A673 (cell line): ENCODE measurements at regions not wholly inside any gene's neighbourhood (a gene's known extent, or its start where the extent isn't known, plus 50 kb on each side); places are given as distances from the start of the nearest gene placed in this dataset.

Experiments used
- BruUV-seq: library from RNA; stranded (reverse); fragments of 400-500 nt; replicated peaks from 2 replicates; lab custom pipeline; 2021; lab: Mats Ljungman, UMichigan
- CTCF ChIA-PET: fragments of 300-600 bp; sonication (Branson Sonifier 250); formaldehyde crosslinking; loops from one replicate; lab custom pipeline; 2022; ENCODE audit warnings: antibody characterized with exemption; lab: Charles Lee
- POLR2A ChIA-PET: fragments of 300-600 bp; sonication (Branson Sonifier 250); formaldehyde crosslinking; loops from one replicate; lab custom pipeline; 2022; ENCODE audit warnings: antibody characterized with exemption; ENCODE audit not compliant: low non-redundant PET; lab: Charles Lee
- DNase-seq: peaks from one replicate; pipeline ENCODE4 v3.0.0-alpha.2; 2015; ENCODE audit warnings: low spot score
- H3K27ac ChIP-seq: fragments of 200-600 bp; sonication (generic); 2 replicates; pipeline ENCODE4 v1.5.1; 2016; ENCODE audit warnings: mixed run types, low read depth, mild to moderate bottlenecking, mixed read lengths, antibody characterized with exemption, low read length; ENCODE audit not compliant: poor library complexity, severe bottlenecking
- H3K27me3 ChIP-seq: fragments of 200-600 bp; sonication (generic); replicated peaks from 2 replicates; pipeline ENCODE4 v1.6.1; 2017; ENCODE audit warnings: mixed run types, low read depth, mild to moderate bottlenecking, mixed read lengths, antibody characterized with exemption, low read length; ENCODE audit not compliant: insufficient read depth, poor library complexity
- H3K36me3 ChIP-seq: fragments of 200-600 bp; sonication (generic); 2 replicates; pipeline ENCODE4 v1.6.1; 2016; ENCODE audit warnings: mixed run types, mild to moderate bottlenecking, mixed read lengths, antibody characterized with exemption, low read length; ENCODE audit not compliant: insufficient read depth, poor library complexity, severe bottlenecking
- H3K4me1 ChIP-seq: fragments of 200-600 bp; sonication (generic); 2 replicates; pipeline ENCODE4 v1.6.1; 2017; ENCODE audit warnings: mixed run types, mild to moderate bottlenecking, mixed read lengths, antibody characterized with exemption, low read length; ENCODE audit not compliant: insufficient read depth, poor library complexity, severe bottlenecking
- H3K4me3 ChIP-seq: fragments of 200-600 bp; sonication (generic); 2 replicates; pipeline ENCODE4 v1.5.1; 2016; ENCODE audit warnings: low read depth, mixed run types, mild to moderate bottlenecking, mixed read lengths, low read length; ENCODE audit not compliant: poor library complexity, severe bottlenecking
- H3K9me3 ChIP-seq: fragments of 200-600 bp; sonication (generic); 2 replicates; pipeline ENCODE4 v1.6.1; 2016; ENCODE audit warnings: mixed run types, low read depth, mild to moderate bottlenecking, mixed read lengths, antibody characterized with exemption, low read length; ENCODE audit not compliant: poor library complexity, severe bottlenecking
- EZH2 ChIP-seq: fragments of 200-600 bp; sonication (generic); IDR thresholded peaks from 2 replicates; pipeline ENCODE4 v1.6.1; 2017; ENCODE audit warnings: borderline replicate concordance, low read depth, mild to moderate bottlenecking, mixed read lengths, antibody characterized with exemption, low read length; ENCODE audit not compliant: poor library complexity, severe bottlenecking
- intact Hi-C: fragments of 100-400 bp; cut with micrococcal nuclease; formaldehyde crosslinking; loops from one replicate; pipeline ENCODE4 v1.10.0; 2022; ENCODE audit not compliant: unreplicated experiment
- TF ChIP-seq, protein P1 (sequence below): fragments of 300-800, 200-600 bp; sonication (generic); conservative IDR thresholded peaks from 2 replicates; pipeline ENCODE4 v1.5.1; 2017; ENCODE audit warnings: low read depth, mild to moderate bottlenecking, antibody characterized with exemption, low read length, moderate library complexity, mixed read lengths

DNA sequence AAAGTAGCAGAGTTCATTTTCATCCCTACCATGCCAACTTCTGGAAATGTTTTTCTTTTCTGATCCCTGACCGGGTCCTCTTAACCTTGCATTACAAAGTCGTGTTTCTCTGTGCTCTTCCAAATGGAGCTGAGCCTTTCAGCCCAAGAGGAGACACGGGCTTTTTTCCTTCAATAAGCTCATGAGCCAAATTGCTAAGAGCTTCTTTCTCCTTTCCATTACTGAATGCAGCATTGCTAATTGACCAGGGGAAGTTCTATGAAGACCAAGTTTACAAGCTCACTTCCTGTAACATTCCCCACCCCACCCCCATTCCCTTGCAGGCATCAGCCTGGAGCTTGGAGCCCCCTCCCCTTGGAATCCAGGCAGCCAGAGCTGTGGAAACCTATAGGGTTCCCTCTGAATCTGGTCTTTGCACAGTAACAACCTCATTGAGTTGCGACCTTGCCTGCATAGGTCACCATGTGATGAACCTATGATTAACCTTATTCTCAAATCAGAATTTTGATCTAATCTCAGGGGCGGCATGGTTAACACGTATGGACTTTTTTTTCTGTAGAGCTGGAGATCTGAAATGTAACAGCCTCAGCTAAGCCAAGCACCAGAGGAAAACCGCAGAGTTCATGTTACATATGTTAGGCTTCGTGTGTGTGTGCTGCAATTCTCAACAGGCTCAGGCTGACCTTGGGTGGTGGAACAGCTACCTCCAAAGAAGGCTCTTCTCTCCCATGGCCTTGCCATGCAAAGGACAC lies 395.7 kb upstream of the ZNF462 start:
- TF ChIP-seq EZH2 = no peak
- TF ChIP-seq, protein P1, sequence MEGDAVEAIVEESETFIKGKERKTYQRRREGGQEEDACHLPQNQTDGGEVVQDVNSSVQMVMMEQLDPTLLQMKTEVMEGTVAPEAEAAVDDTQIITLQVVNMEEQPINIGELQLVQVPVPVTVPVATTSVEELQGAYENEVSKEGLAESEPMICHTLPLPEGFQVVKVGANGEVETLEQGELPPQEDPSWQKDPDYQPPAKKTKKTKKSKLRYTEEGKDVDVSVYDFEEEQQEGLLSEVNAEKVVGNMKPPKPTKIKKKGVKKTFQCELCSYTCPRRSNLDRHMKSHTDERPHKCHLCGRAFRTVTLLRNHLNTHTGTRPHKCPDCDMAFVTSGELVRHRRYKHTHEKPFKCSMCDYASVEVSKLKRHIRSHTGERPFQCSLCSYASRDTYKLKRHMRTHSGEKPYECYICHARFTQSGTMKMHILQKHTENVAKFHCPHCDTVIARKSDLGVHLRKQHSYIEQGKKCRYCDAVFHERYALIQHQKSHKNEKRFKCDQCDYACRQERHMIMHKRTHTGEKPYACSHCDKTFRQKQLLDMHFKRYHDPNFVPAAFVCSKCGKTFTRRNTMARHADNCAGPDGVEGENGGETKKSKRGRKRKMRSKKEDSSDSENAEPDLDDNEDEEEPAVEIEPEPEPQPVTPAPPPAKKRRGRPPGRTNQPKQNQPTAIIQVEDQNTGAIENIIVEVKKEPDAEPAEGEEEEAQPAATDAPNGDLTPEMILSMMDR = no peak
- Histone ChIP-seq H3K27me3 (no peaks in the 10 kb centered on the region), H3K36me3 (no peaks in the 10 kb centered on the region), H3K27ac (no peak overlapping the region), H3K4me1 (no peaks in the 10 kb centered on the region), H3K9me3 (no peaks in the 10 kb centered on the region), H3K4me3 (no peak overlapping the region)
- CTCF ChIA-PET = no interaction called here
- intact Hi-C loops = no loop called here
- DNase-seq = no peak
- POLR2A ChIA-PET = no interaction called here
- BruUV-seq = no TSS peak

DNA sequence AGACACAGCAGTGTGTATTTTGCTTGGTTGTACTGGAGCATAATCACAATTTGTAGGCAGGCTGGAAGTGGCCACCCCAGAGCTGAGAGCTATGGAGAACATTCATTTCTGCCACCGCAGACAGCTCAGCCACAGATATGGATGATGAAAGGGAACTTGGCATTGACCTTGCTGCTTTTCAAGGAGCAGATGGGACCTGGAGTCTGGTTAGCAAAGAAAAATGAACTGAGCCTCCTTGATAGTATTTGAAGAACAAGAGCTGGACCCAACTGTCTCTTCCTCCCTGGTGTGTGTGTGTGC lies 395.2 kb upstream of the ZNF462 start:
- no TSS peak for BruUV-seq
- H3K36me3 ChIP-seq = no peaks in the 10 kb centered on the region
- no peaks in the 10 kb centered on the region for H3K9me3 ChIP-seq
- TF ChIP-seq EZH2 = no peak
- no peaks in the 10 kb centered on the region for H3K27me3 ChIP-seq
- ChIA-PET POLR2A (no interaction called here), CTCF (no interaction called here)
- H3K27ac ChIP-seq = no peak overlapping the region
- no peak overlapping the region for H3K4me3 ChIP-seq
- intact Hi-C loops = no loop called here
- DNase-seq = no peak
- H3K4me1 ChIP-seq = no peaks in the 10 kb centered on the region

DNA sequence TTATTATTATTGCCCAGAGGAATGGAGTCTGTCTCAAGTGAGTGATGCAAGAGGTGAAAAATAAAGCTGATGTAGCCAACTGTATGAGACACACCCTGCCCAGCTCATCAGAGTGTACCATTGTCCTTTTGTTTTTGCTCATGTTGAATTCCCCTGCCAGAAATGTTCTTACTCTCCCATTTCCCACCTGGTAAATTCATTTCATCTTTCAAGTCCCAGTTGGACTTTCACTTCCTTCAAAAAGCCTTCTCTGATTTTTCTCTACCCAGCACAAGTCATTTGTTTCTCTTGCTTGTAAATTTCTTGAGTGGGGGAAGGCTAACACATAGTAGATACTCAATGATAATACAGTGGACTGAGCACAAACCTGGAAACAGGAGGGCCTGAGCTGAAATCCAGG lies 394.5 kb upstream of the ZNF462 start:
- ChIA-PET CTCF (no interaction called here), POLR2A (no interaction called here)
- H3K36me3 ChIP-seq = no peaks in the 10 kb centered on the region
- H3K27me3 ChIP-seq = no peaks in the 10 kb centered on the region
- BruUV-seq = no TSS peak
- TF ChIP-seq, protein P1 = no peak
- no peak for TF ChIP-seq EZH2
- H3K27ac ChIP-seq = no peak overlapping the region
- no peak for DNase-seq
- intact Hi-C loops = no loop called here
- H3K9me3 ChIP-seq = no peaks in the 10 kb centered on the region
- no peaks in the 10 kb centered on the region for H3K4me1 ChIP-seq
- H3K4me3 ChIP-seq = no peak overlapping the region

DNA sequence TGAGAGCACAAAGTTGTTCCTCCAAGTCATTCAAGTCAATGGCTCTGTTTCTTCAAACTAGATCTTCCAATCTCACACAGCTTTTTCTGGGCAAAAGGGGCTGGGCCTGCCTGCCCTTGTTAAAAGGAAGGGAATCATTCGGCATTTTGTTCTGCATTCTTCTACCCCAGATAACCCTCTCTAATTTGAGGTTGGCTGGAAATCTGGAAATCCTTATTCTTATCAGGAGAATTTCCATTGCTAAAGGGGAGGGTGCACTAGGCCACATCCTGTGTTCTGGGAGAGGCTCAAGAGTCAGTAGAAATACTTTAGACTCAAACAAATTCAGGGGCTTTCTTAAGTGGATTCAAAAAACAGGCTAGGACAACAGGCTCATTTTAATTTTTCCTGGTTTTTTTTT lies 384.7 kb upstream of the ZNF462 start:
- TF ChIP-seq, protein P1 = no peak
- TF ChIP-seq EZH2 = no peak
- Histone ChIP-seq H3K27me3 (no peaks in the 10 kb centered on the region), H3K27ac (no peak overlapping the region), H3K4me3 (no peak overlapping the region), H3K36me3 (no peaks in the 10 kb centered on the region), H3K9me3 (no peaks in the 10 kb centered on the region), H3K4me1 (no peaks in the 10 kb centered on the region)
- intact Hi-C loops = no loop called here
- ChIA-PET CTCF (no interaction called here), POLR2A (no interaction called here)
- no peak for DNase-seq
- no TSS peak for BruUV-seq
